Osteocyte (in vitro differentiated cells): ENCODE measurements at regions not wholly inside any gene's neighbourhood (a gene's known extent, or its start where the extent isn't known, plus 50 kb on each side); places are given as distances from the start of the nearest gene placed in this dataset.
"Not testable (repeated sequence)": the region's sequence is repeated elsewhere in the genome, so short reads cannot be mapped to it uniquely, and the experiment has no call there.

Source experiments
- DNase-seq: peaks from one replicate; pipeline ENCODE4 v3.0.0; 2021; ENCODE audit warnings: mixed read lengths; ENCODE audit not compliant: unreplicated experiment; ENCODE audit errors: extremely low spot score
- H3K27ac Mint-ChIP-seq: one replicate; pipeline ENCODE4 v1.8.0; 2021; ENCODE audit warnings: mild to moderate bottlenecking, mixed read lengths; ENCODE audit not compliant: unreplicated experiment
- H3K27me3 Mint-ChIP-seq: one replicate; pipeline ENCODE4 v1.8.0; 2021; ENCODE audit warnings: mixed read lengths; ENCODE audit not compliant: unreplicated experiment
- H3K36me3 Mint-ChIP-seq: one replicate; pipeline ENCODE4 v1.8.0; 2021; ENCODE audit warnings: mixed read lengths; ENCODE audit not compliant: unreplicated experiment
- H3K4me1 Mint-ChIP-seq: one replicate; pipeline ENCODE4 v1.8.0; 2021; ENCODE audit warnings: mixed read lengths; ENCODE audit not compliant: unreplicated experiment
- H3K4me3 Mint-ChIP-seq: one replicate; pipeline ENCODE4 v1.8.0; 2021; ENCODE audit warnings: mild to moderate bottlenecking, moderate library complexity, mixed read lengths; ENCODE audit not compliant: unreplicated experiment
- H3K9me3 Mint-ChIP-seq: one replicate; pipeline ENCODE4 v1.8.0; 2021; ENCODE audit warnings: mixed read lengths; ENCODE audit not compliant: unreplicated experiment
- TF ChIP-seq, protein P1 (sequence below): fragments of 200-600 bp; sonication (generic); IDR thresholded peaks from 2 replicates; pipeline ENCODE4 v1.5.0; 2021; ENCODE audit warnings: antibody characterized with exemption, mild to moderate bottlenecking, moderate library complexity

GRCh38 chr3:157914882-157915281, 191.3 kb downstream of the SHOX2 start:
- Mint-ChIP-seq H3K9me3 (no peaks in the 10 kb centered on the region), H3K27ac (no peak overlapping the region), H3K4me1 (no peaks in the 10 kb centered on the region), H3K4me3 (no peak overlapping the region), H3K27me3 (peaks cover 9% of the 10 kb centered on the region), H3K36me3 (no peaks in the 10 kb centered on the region)
- no peak for DNase-seq
- TF ChIP-seq, protein P1, sequence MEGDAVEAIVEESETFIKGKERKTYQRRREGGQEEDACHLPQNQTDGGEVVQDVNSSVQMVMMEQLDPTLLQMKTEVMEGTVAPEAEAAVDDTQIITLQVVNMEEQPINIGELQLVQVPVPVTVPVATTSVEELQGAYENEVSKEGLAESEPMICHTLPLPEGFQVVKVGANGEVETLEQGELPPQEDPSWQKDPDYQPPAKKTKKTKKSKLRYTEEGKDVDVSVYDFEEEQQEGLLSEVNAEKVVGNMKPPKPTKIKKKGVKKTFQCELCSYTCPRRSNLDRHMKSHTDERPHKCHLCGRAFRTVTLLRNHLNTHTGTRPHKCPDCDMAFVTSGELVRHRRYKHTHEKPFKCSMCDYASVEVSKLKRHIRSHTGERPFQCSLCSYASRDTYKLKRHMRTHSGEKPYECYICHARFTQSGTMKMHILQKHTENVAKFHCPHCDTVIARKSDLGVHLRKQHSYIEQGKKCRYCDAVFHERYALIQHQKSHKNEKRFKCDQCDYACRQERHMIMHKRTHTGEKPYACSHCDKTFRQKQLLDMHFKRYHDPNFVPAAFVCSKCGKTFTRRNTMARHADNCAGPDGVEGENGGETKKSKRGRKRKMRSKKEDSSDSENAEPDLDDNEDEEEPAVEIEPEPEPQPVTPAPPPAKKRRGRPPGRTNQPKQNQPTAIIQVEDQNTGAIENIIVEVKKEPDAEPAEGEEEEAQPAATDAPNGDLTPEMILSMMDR, result no peak

GRCh38 chr3:157913741-157914150, 192.5 kb downstream of the SHOX2 start:
- H3K9me3 Mint-ChIP-seq, result no peaks in the 10 kb centered on the region
- TF ChIP-seq, protein P1, result no peak
- H3K4me3 Mint-ChIP-seq, result no peak overlapping the region
- no peak for DNase-seq
- H3K36me3 Mint-ChIP-seq, result no peaks in the 10 kb centered on the region
- H3K27me3 Mint-ChIP-seq, result peaks cover 11% of the 10 kb centered on the region
- no peak overlapping the region for H3K27ac Mint-ChIP-seq
- H3K4me1 Mint-ChIP-seq, result no peaks in the 10 kb centered on the region

- TF ChIP-seq, protein P1, result no peak
- H3K9me3 Mint-ChIP-seq, result no peaks in the 10 kb centered on the region
- H3K4me1 Mint-ChIP-seq, result no peaks in the 10 kb centered on the region
- H3K27me3 Mint-ChIP-seq, result peaks cover 11% of the 10 kb centered on the region
- H3K36me3 Mint-ChIP-seq, result no peaks in the 10 kb centered on the region
- no peak overlapping the region for H3K27ac Mint-ChIP-seq
- DNase-seq, result no peak
- H3K4me3 Mint-ChIP-seq, result no peak overlapping the region
Observed at GRCh38 chr3:157912514-157913451, 193.4 kb downstream of the SHOX2 start.

DNA sequence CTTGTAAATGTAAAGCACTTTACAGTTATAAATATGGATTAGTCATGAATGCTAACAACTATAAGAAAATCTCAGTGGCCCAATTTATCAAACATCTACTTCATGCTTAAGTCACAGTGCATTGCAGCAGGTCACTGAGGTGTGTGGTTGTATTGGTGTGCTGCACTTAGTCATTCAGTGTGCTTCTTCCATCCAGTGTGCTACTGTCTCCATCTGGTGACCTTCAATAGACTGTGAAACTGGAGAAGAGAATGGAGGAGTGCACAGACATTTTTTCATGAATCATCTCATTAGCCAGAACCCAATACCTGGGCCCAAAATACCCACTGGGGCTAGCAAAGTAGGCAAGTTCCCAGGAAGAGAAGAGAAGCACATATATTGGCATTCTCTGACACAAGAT, 199.6 kb downstream of the SHOX2 start:
- TF ChIP-seq, protein P1, result peak; percentile 11
- peaks cover 14% of the 10 kb centered on the region for H3K27me3 Mint-ChIP-seq
- no peaks in the 10 kb centered on the region for H3K36me3 Mint-ChIP-seq
- H3K9me3 Mint-ChIP-seq, result peaks cover 7% of the 10 kb centered on the region
- no peak for DNase-seq
- H3K4me3 Mint-ChIP-seq, result no peak overlapping the region
- no peaks in the 10 kb centered on the region for H3K4me1 Mint-ChIP-seq
- H3K27ac Mint-ChIP-seq, result no peak overlapping the region

DNA sequence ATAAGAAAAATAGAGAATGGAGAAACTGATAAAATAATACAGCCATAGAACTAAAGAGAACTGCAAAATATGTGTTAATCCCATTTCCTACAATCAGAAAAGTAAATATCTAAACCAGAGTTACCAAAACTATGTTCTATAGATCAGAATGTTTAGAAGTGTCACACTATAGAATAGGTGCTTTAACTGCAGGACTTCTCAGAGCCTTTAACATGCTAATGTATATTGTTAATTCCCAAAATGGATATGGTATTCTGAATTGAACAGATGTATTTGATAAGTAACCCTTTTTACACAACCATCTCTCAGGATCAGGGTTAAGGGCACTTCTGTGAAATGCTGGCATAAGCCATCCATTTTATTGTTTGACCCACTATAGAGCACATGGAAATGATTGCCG, 200.3 kb downstream of the SHOX2 start:
- no peak for DNase-seq
- H3K4me1 Mint-ChIP-seq, result no peaks in the 10 kb centered on the region
- H3K9me3 Mint-ChIP-seq, result peaks cover 7% of the 10 kb centered on the region
- H3K4me3 Mint-ChIP-seq, result no peak overlapping the region
- H3K27me3 Mint-ChIP-seq, result peaks cover 14% of the 10 kb centered on the region
- no peak overlapping the region for H3K27ac Mint-ChIP-seq
- TF ChIP-seq, protein P1, result no peak
- no peaks in the 10 kb centered on the region for H3K36me3 Mint-ChIP-seq

- not testable (repeated sequence) for H3K27me3 Mint-ChIP-seq, H3K36me3 Mint-ChIP-seq, DNase-seq, H3K27ac Mint-ChIP-seq, H3K4me1 Mint-ChIP-seq, H3K9me3 Mint-ChIP-seq, H3K4me3 Mint-ChIP-seq
Observed at GRCh38 chr3:157902680-157903079, 203.5 kb downstream of the SHOX2 start.
